ENCODE measurements at regions not wholly inside any gene's neighbourhood (a gene's known extent, or its start where the extent isn't known, plus 50 kb on each side); places are given as distances from the start of the nearest gene placed in this dataset.

GRCh38 chr18:77552945-77553344 is 303.3 kb downstream of the GALR1 start:
- no peak for TF ChIP-seq EZH2phosphoT487 (IDR thresholded peaks at IDR 0.05; ENCODE audit: insufficient read depth, low read depth)
- no peak for TF ChIP-seq EZH2 (IDR thresholded peaks at IDR 0.05; ENCODE audit: insufficient read depth, poor library complexity, severe bottlenecking)
- no peak overlapping the region for H3K4me2 ChIP-seq (ENCODE audit: unreplicated experiment)
- DNase-seq, result no peak
- H3K9ac ChIP-seq, result no peak overlapping the region
- no peak overlapping the region for H3K4me3 ChIP-seq
- in situ Hi-C loops (cut with MboI), result no loop called here
- H3F3A ChIP-seq (ENCODE audit: insufficient read depth), result no peaks in the 10 kb centered on the region
- WGBS, 2 experiments (ENCODE audit: low coverage in 1 of 2, low lambda C conversion rate in 2 of 2, missing lambda C conversion rate in 2 of 2), result 26 to 33% methylated on average over 3 of the region's 3 CpGs
- H3K9me2 ChIP-seq (ENCODE audit: insufficient read depth), result no peaks in the 10 kb centered on the region
- H3K9me3 ChIP-seq (ENCODE audit: low read depth), result no peaks in the 10 kb centered on the region
- H3K36me3 ChIP-seq (ENCODE audit: low read depth), result no peaks in the 10 kb centered on the region
- no peak overlapping the region for H2AFZ ChIP-seq
- H3K27me3 ChIP-seq (replicated peaks; ENCODE audit: insufficient read depth), result no peaks in the 10 kb centered on the region
- no peaks in the 10 kb centered on the region for H4K20me1 ChIP-seq (ENCODE audit: insufficient read depth)
- H3K27ac ChIP-seq, result no peak overlapping the region
- H3K4me1 ChIP-seq (ENCODE audit: insufficient read depth), result no peaks in the 10 kb centered on the region
- H3K79me2 ChIP-seq (ENCODE audit: insufficient read depth), result no peaks in the 10 kb centered on the region

GRCh38 chr18:77554061-77554460 is 304.4 kb downstream of the GALR1 start:
- Histone ChIP-seq H2AFZ (no peak overlapping the region), H3K9me2 (ENCODE audit: insufficient read depth) (no peaks in the 10 kb centered on the region), H3K79me2 (ENCODE audit: insufficient read depth) (no peaks in the 10 kb centered on the region), H3K27me3 (replicated peaks; ENCODE audit: insufficient read depth) (no peaks in the 10 kb centered on the region), H3K4me3 (no peak overlapping the region), H3F3A (ENCODE audit: insufficient read depth) (no peaks in the 10 kb centered on the region), H3K27ac (no peak overlapping the region), H3K4me1 (ENCODE audit: insufficient read depth) (no peaks in the 10 kb centered on the region), H3K4me2 (ENCODE audit: unreplicated experiment) (no peak overlapping the region), H3K9ac (no peak overlapping the region), H3K36me3 (ENCODE audit: low read depth) (no peaks in the 10 kb centered on the region), H3K9me3 (ENCODE audit: low read depth) (no peaks in the 10 kb centered on the region), H4K20me1 (ENCODE audit: insufficient read depth) (no peaks in the 10 kb centered on the region)
- 48 to 50% methylated on average over 5 of the region's 5 CpGs for WGBS, 2 experiments (ENCODE audit: low coverage in 1 of 2, low lambda C conversion rate in 2 of 2, missing lambda C conversion rate in 2 of 2)
- no peak for DNase-seq
- in situ Hi-C loops (cut with MboI), result no loop called here
- no peak for TF ChIP-seq EZH2phosphoT487 (IDR thresholded peaks at IDR 0.05; ENCODE audit: insufficient read depth, low read depth)
- TF ChIP-seq EZH2 (IDR thresholded peaks at IDR 0.05; ENCODE audit: insufficient read depth, poor library complexity, severe bottlenecking), result no peak

GRCh38 chr18:77557046-77557587 is 307.5 kb downstream of the GALR1 start:
- Histone ChIP-seq H4K20me1 (ENCODE audit: insufficient read depth) (no peaks in the 10 kb centered on the region), H3K27me3 (replicated peaks; ENCODE audit: insufficient read depth) (no peaks in the 10 kb centered on the region), H3K4me2 (ENCODE audit: unreplicated experiment) (no peak overlapping the region), H2AFZ (no peak overlapping the region), H3K79me2 (ENCODE audit: insufficient read depth) (no peaks in the 10 kb centered on the region), H3K36me3 (ENCODE audit: low read depth) (no peaks in the 10 kb centered on the region), H3K4me3 (no peak overlapping the region), H3K4me1 (ENCODE audit: insufficient read depth) (no peaks in the 10 kb centered on the region), H3K9ac (no peak overlapping the region), H3K27ac (no peak overlapping the region), H3F3A (ENCODE audit: insufficient read depth) (no peaks in the 10 kb centered on the region), H3K9me3 (ENCODE audit: low read depth) (no peaks in the 10 kb centered on the region), H3K9me2 (ENCODE audit: insufficient read depth) (no peaks in the 10 kb centered on the region)
- no peak for TF ChIP-seq EZH2phosphoT487 (IDR thresholded peaks at IDR 0.05; ENCODE audit: insufficient read depth, low read depth)
- TF ChIP-seq EZH2 (IDR thresholded peaks at IDR 0.05; ENCODE audit: insufficient read depth, poor library complexity, severe bottlenecking), result no peak
- 32 to 39% methylated on average over 7 of the region's 7 CpGs for WGBS, 2 experiments (ENCODE audit: low coverage in 1 of 2, low lambda C conversion rate in 2 of 2, missing lambda C conversion rate in 2 of 2)
- no peak for DNase-seq
- in situ Hi-C loops (cut with MboI), result no loop called here

- TF ChIP-seq EZH2phosphoT487 (IDR thresholded peaks at IDR 0.05; ENCODE audit: insufficient read depth, low read depth) (no peak), EZH2 (IDR thresholded peaks at IDR 0.05; ENCODE audit: insufficient read depth, poor library complexity, severe bottlenecking) (no peak)
- Histone ChIP-seq H3K36me3 (ENCODE audit: low read depth) (no peaks in the 10 kb centered on the region), H3K79me2 (ENCODE audit: insufficient read depth) (no peaks in the 10 kb centered on the region), H4K20me1 (ENCODE audit: insufficient read depth) (no peaks in the 10 kb centered on the region), H3K9me2 (ENCODE audit: insufficient read depth) (no peaks in the 10 kb centered on the region), H3K4me2 (ENCODE audit: unreplicated experiment) (no peak overlapping the region), H3K27me3 (replicated peaks; ENCODE audit: insufficient read depth) (no peaks in the 10 kb centered on the region), H2AFZ (no peak overlapping the region), H3K9ac (no peak overlapping the region), H3K4me1 (ENCODE audit: insufficient read depth) (no peaks in the 10 kb centered on the region), H3K4me3 (no peak overlapping the region), H3K9me3 (ENCODE audit: low read depth) (no peaks in the 10 kb centered on the region), H3F3A (ENCODE audit: insufficient read depth) (no peaks in the 10 kb centered on the region), H3K27ac (no peak overlapping the region)
- 43 to 55% methylated on average over 6 of the region's 6 CpGs for WGBS, 2 experiments (ENCODE audit: low coverage in 1 of 2, low lambda C conversion rate in 2 of 2, missing lambda C conversion rate in 2 of 2)
- in situ Hi-C loops (cut with MboI), result no loop called here
- no peak for DNase-seq
Observed at GRCh38 chr18:77559274-77559910, 309.7 kb downstream of the GALR1 start.
